Endometrial microvascular endothelial cells (primary cell): ENCODE measurements at regions not wholly inside any gene's neighbourhood (a gene's known extent, or its start where the extent isn't known, plus 50 kb on each side); places are given as distances from the start of the nearest gene placed in this dataset.

Experiments used
- in situ Hi-C: cut with HindIII; loops from 2 replicates; pipeline ENCODE4 v1.10.0; 2017; ENCODE audit warnings: low sequenced_read_pairs, low pct_unique_long_range_greater_than_20kb; ENCODE audit errors: inconsistent ontology term

GRCh38 chr1:181392613-181393220, 90.6 kb upstream of the CACNA1E start:
- in situ Hi-C loops: no loop called here

DNA sequence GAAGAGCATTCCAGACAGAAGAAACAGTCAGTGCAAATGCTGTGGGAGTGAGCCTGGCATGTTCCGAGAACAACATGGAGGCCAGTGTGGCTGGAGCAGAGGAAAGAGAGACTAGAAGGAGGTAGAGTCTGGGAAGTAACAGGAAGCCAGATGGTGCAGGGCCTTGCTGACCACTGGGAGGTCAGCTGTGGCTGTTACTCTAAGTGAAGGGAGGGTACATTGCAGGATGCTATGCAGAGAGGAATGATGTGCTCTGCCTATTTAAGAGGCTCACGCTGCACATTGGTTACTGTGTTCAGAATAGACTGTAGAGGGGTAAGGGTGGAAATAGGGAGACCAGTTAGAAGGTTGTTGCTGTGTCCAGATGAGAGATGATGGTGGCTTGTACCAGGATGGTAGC, 88.6 kb upstream of the CACNA1E start:
- in situ Hi-C loops: no loop called here

- in situ Hi-C loops: no loop called here
Observed at GRCh38 chr1:181396171-181396670, 87.1 kb upstream of the CACNA1E start.

- in situ Hi-C loops: no loop called here
Observed at GRCh38 chr1:181396811-181397210, 86.5 kb upstream of the CACNA1E start.

DNA sequence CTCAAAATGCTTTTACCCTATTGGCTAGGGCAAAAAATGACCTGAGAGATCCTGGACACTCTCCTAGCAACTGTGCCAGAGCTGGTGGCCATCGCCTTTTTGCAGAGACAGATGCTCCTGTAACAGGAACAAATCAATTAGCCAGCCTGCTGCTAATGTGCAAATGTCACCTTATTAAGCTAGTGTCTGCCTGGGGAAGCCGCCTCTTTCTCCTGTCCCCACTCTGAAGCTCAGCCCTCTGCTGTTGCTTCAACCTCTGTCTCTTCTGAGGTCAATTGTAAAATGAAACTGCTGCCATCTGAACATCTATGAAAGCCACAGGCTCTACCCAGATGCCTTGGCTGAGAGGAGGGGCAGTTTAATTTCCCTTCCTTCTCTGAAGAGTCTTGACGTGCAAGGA, 85.5 kb upstream of the CACNA1E start:
- in situ Hi-C loops: no loop called here

GRCh38 chr1:181398544-181398943, 84.8 kb upstream of the CACNA1E start:
- in situ Hi-C loops: no loop called here

DNA sequence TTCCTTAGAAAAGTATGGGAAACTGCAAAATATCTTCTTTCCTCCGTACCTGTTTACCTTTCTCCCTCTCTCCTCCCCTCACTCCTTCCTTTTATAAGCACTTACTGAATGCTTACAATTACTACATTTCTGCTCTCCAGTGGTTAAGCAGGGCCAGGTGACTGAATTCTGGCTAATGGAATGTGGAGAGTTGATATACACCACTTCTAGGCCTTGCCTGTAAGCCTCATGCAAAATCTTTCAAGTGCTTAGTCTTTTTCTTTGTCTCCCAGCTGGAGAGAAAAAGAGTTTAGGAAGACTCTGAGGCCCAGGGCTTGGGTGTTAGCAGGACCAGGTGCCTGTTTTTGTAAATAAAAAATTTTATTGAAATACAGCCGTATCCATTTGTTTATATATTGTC, 77.7 kb upstream of the CACNA1E start:
- in situ Hi-C loops: no loop called here

DNA sequence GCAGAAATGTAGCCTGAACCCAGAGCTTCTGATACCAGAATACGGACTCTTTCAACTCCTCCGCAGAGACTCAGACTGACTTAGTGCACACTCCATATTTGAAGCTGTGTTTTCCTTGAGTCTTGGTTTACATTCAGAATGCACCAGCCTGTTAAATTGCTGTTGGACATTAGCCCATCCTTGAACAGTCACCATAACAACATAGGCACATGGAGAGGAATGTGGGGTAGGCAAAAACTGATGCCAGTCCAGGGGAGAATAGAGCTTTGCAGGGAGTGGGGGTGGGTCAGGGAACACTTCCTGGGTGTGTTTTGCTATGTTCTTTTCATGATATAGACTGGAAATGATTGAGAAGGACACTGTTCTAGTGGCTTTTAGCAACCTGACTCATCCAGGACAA, 76.3 kb upstream of the CACNA1E start:
- in situ Hi-C loops: no loop called here

GRCh38 chr1:181409981-181410380, 73.3 kb upstream of the CACNA1E start:
- in situ Hi-C loops: no loop called here

- in situ Hi-C loops: no loop called here
Observed at GRCh38 chr1:181412746-181413145, 70.6 kb upstream of the CACNA1E start.

- in situ Hi-C loops: no loop called here
Observed at GRCh38 chr1:181413195-181413815, 70.0 kb upstream of the CACNA1E start.

DNA sequence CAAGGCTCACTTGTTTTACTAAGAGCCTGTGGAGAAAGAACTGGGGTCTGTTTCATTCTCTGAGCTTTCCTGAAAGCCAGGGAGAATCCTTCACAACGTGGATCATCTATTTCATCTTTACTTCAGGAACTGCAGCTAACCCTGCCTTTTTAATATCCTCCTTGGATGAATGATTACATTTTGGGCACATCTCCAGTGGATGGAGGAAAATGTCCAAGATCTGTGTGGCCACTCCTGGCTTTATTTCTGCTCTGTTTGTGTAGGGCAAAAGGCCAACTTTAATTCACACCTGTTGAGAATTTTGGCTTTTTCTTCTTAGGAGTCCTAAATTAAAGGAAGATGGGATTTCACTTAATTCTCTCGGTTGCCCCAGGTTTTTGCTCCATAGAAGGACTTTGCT, 69.5 kb upstream of the CACNA1E start:
- in situ Hi-C loops: no loop called here

DNA sequence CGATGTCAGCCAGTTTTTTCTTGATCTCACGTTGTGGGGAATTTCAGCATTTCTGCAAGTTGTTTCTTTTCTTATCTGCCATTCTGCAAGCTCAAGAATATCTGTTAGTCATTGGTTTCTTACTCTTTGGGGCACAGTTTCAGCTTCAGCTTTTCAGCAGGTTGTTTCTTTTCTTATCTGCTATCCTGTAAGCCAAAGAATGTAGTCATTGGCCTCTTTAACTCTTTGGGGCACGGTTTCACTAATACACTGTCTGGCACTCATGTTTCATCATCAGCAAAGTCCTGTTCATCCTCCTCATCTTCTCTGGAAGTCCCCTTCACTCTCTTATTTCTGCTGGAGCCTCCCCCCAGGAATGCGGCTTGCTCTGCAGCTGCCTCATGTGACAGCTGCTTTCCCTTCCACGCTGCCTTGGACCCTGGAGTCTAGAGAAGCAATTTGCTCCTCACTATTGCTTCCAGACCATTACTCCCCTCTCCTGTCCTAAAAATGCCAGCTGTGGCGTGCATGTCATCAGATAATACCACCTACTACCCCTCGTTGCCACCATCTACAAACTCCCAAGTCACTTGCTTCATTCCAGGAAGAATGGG, 67.0 kb upstream of the CACNA1E start:
- in situ Hi-C loops: no loop called here

- in situ Hi-C loops: no loop called here
Observed at GRCh38 chr1:181417915-181418314, 65.4 kb upstream of the CACNA1E start.

DNA sequence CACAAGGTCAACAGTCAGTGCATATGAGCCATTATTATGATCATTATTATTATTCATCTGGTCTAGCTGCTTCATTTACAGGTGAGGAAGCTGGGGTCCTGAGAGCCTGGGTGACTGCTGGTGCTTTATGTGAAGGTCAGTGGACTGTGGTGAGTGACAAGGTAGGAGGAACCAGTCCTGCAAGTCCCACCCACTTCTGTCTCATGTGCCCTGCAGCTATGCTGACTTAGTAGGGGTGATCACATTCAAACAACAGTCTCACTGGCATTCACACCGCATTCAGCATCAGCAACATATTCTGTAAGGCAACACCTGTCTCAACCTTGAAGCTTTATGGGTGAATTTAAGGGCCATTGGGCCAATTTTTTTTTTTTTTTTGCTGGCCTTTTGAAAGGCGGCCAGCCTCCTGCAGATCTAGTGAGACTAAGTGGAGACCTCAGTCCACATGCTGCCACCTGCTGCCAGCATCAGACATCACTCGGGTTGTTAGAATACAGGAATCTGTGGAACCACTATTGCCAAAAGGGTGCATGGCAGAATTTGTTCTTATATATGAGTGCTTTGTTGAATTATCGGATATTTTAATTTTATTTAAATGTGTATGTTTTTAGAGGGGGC, 59.9 kb upstream of the CACNA1E start:
- in situ Hi-C loops: no loop called here

GRCh38 chr1:181424786-181425403, 58.4 kb upstream of the CACNA1E start:
- in situ Hi-C loops: no loop called here

DNA sequence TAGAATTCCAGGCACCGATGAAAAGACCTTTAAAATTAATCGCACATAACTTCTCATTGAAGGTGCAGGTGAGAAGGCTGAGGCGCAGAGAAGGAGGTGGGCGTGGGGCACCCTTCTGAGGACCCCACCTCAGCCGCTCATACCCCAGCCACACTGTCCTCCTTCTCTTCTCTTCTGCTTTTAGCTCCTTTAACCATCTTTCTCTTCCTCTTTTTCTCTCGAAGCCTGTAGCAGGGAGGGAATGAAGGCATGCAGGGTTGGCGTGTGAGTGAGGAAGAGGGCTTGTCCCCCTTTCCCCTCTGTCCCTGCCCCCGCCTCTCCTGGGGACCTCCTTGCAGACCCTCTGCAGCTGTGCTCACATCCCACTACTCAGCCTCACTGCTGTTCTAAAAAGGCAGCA, 57.8 kb upstream of the CACNA1E start:
- in situ Hi-C loops: no loop called here

- in situ Hi-C loops: no loop called here
Observed at GRCh38 chr1:181429462-181429861, 53.9 kb upstream of the CACNA1E start.

GRCh38 chr1:181430015-181430885, 53.1 kb upstream of the CACNA1E start:
- in situ Hi-C loops: no loop called here
